A549 (cell line): ENCODE measurements at regions not wholly inside any gene's neighbourhood (a gene's known extent, or its start where the extent isn't known, plus 50 kb on each side); places are given as distances from the start of the nearest gene placed in this dataset.

Experiments
- RAD21 ChIP-seq, 2 experiments: fragments of >200 bp in 1 of 2; sonication (Bioruptor Twin) in 1 of 2; formaldehyde crosslinking in 1 of 2; IDR thresholded peaks in 1 of 2; conservative IDR thresholded peaks in 1 of 2; 2 replicates in 1 of 2; 3 replicates in 1 of 2; pipeline ENCODE4 v1.6.1; 2012 to 2018; ENCODE audit warnings: inconsistent platforms in 1 of 2
- REST ChIP-seq: fragments of 200-600 bp; sonication (generic); IDR thresholded peaks from 2 replicates; pipeline ENCODE4 v1.6.1; 2016; ENCODE audit warnings: antibody characterized with exemption, mild to moderate bottlenecking, moderate library complexity

- TF ChIP-seq RAD21 (conservative IDR thresholded peaks at IDR 0.05 in 1 of 2, IDR thresholded peaks at IDR 0.05 in 1 of 2) (no peak), REST (no peak)
Measured at GRCh38 chr13:58879114-58879513, 1247.6 kb downstream of the PCDH17 start.
